ENCODE measurements at regions not wholly inside any gene's neighbourhood (a gene's known extent, or its start where the extent isn't known, plus 50 kb on each side); places are given as distances from the start of the nearest gene placed in this dataset.
A peak's percentile ranks its signal among the peaks of the same experiment; 100 is the strongest.
"Not testable (repeated sequence)": the region's sequence is repeated elsewhere in the genome, so short reads cannot be mapped to it uniquely, and the experiment has no call there.

DNA sequence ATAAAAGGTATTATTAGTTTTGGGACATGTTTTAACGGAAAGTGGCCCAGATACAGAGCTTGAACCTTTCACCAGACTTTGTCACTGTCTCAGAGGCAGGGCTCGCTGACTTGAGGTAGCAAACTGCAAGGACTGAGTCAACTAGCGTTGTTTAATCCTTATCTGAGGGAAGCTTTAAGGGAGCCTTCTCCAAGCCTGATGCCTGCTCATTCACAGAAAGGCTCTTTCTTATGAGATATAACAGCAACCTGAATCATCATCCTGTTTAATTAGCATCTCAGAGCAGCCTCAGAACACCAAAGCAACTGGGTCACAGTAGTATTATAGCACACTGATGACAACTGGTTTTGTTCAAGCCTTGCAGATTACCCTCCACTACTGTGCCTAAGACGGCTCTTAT is 54.2 kb upstream of the CYP2D6 start:
- no peak overlapping the region for H3K4me3 ChIP-seq
- no peak overlapping the region for H3K27ac ChIP-seq

DNA sequence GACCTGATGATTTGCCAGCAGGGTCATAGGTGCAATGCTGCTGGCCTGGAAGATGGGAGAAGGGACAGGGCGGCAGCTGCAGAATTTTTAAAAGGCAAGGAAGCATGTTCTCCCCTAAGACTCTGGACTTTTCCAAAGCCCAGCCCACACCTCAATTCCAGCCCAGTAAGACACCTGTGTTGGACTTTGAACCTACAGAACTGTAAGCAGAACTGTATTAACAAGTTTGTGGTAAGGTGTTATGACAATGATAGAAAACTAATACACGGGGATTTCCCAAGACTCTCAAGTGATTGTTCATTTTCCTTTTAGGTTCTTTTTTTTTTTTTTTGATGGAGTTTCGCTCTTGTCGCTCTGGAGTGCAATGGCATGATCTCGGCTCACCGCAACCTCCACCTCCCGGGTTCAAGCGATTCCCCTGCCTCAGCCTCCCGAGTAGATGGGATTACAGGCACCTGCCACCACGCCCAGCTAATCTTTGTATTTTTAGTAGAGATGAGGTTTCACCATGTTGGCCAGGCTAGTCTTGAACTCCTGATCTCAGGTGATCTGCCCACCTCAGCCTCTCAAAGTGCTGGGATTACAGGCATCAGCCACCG is 53.0 kb upstream of the CYP2D6 start:
- H3K27ac ChIP-seq = peak overlapping the region in 1 of 21 experiments; percentile 17
- not testable (repeated sequence) for H3K4me3 ChIP-seq

- H3K27ac ChIP-seq = peak overlapping the region in 6 of 21 experiments; percentile 9 to 50 (median 35)
- no peak overlapping the region for H3K4me3 ChIP-seq
Measured at GRCh38 chr22:42180349-42180842, 49.8 kb upstream of the CYP2D6 start.

Data from skin epidermis (tissue), 12 donors.